ENCODE measurements at regions not wholly inside any gene's neighbourhood (a gene's known extent, or its start where the extent isn't known, plus 50 kb on each side); places are given as distances from the start of the nearest gene placed in this dataset.

DNA sequence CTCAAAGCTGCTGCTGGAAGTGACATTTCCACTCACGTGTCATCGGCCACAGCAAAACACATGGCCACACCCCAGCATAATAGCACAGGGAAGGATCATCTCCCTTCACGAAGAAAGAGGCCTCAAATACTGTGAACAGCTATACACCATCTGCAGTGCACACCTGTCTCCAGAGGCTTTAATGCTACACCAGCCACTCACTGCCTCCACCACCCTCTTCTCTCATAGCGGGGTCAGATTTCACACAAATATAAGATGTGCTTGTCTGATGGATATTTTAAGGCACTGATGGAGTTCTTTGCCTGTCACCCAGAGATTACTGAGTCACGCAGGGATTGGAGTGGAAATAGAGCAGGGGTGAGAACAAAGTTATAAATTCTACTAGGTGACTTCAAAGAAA lies 374.0 kb downstream of the ZNF516 start:
- no peak for DNase-seq

DNA sequence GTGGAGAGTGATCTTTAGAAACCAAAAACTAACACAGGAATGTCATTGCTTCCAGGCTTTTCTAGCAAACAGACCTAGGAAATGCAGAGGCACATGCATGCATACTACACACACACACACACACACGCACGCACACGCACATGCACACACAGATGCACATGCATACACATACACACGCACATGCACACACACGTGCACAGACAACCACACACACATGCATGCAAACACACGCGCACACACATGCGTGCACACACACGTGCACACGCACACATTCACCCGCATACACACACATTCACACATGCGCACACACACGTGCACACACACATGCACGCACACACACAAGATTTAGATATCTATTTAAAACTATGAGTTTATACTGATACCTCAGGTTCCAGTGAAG lies 379.5 kb downstream of the ZNF516 start:
- no peak for DNase-seq

DNA sequence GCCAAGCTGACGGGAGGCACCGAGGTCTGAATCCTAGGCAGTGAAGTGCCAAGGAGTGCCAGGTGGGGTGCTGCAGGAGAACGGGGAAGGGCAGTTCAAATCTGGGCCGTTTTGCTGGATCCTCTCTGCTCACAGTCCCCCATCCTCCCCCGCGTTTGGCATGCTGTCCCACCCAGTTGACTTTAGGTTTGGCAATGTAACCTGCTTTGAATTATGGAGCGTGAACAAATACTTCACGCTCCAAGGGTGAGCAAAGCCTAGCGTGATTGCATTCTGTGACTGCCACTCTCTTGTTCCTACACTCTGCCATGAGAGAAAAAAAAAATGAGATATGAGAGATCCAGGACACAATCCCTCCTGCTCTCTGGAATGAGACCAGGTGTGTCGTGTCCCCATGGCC lies 381.9 kb downstream of the ZNF516 start:
- no peak for DNase-seq

DNA sequence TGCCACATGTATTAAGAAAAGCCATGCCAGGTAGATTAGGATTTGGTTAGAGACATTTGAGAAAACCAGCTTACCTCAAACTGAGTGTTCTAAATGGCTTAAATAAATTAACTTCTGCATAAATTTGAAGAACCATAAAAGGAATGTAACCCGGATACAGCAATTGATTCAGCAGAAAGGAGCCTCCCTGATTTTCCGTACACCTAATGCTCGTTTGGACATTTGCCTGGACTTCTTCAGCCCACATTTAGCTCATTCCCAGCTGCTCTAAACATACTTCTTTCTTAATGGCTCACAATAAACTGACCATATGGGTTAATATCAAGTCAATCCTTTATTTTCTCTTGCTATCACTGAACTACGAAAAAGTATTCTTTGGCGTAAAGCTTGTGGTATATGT lies 392.4 kb downstream of the ZNF516 start:
- DNase-seq, result peak; percentile 34

DNA sequence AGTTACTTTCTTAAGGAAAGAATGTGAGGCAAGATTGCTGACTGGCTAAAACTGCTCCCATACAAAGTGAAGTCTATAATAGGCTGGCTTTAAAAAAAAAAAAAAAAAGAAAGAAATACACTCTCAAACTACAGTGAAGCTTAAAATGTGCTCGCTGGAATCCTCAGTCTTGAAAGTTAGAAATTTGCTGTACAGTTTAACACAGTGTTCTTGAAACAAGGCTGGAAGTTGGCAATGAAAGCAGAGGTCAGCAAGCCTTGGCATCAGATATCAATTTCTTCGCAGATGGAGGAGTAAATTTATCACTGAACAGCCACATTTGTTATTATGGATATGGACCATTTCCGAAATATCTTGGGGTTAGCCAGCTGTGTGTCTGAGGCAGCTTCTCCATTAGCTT lies 392.9 kb downstream of the ZNF516 start:
- DNase-seq, result no peak

DNA sequence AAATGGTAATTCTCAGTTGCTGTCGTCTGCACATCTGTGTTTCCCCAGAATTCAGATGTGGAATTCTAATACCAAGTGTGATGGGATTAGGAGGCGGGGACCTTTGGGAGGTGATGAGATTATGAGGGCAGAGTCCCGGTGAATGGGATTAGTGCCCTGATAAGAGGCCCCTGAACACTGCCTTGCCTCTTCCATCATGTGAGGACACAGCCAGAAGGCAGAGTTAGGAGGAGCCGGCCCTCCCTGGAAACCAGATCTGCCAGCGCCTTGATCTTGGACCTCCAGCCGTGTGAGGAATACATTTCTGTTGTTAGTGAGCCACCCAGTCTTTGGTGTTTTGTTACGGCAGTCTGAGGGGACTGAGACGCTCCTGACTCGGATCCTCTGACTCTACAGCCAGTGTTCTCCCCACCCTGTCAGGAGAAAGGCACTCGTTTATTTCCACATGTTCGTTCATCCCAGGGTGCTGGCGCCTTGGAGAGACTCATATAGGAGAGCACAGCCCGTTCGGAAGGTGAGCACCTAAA lies 395.0 kb downstream of the ZNF516 start:
- no peak for DNase-seq

DNA sequence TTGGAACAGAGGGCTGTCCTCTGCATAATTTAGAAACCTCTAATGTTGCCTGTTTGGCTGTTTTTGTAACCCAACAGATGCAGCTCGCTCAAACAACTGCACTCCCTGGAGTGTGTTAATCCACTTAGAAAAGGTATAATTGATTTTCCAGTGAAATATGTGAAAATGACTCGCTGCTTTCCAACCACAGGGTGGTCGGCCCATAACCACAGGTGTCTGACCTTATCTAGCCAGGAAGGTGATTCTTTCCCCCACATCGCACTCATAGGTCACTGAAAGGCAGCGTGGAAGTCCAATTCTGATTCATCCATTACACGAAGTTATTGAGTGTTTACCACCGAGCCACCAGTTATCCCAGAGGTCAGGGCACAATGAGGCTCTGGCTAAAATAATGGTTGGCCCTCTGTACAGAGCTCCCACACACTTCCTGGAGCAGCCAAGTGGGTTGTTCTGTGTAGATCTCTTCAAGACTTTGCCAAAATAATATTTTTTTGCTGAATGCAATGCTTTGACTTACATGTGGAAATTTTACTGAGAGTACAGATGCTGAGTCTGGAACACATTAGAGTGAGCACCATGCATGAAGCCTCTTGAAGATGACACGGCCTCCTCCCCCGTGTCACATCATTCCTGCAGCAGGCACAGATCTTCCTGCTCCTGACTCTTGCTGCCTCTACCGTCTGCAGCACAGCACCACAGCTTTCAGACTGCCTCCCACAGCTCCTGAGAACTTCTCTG lies 396.2 kb downstream of the ZNF516 start:
- DNase-seq, result peak; percentile 90

DNA sequence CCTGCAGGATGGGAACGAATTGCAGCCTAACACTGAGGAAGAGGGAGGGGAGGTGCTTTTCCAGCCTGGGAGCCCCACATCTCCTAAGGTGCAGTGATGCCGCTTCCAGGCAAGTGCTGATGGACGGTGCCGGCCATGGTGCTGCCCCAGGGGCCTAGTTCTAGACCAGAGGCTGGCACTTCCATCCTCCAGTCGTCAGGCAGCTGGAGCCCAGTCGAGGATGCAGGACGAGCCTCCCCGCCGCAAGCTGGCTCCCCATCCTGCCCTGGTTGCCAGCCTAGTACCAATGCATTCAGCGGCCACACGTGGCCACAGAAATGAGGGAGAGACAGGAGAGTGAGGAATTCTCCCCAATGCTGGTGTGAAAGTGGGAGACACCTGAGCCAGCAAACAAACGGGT lies 413.5 kb downstream of the ZNF516 start:
- no peak for DNase-seq

DNA sequence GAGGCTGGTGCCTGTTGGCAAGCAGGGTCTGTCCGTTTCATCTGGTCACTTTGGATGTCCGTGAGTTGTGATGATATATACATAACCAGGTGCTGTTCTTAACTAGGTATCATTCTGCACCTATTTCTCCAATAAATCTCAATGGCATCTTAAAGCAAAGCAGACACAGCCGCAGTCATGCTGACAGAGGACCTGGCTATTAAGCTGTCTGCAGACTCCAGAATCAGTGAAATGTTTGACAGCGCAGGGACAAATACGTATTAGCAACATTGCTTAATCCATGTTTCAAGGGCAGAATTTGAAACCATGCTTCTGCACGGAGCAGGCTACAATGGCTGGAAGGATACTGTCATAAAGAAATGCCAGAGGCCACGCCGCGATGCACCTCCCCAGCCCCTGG lies 414.6 kb downstream of the ZNF516 start:
- no peak for DNase-seq

DNA sequence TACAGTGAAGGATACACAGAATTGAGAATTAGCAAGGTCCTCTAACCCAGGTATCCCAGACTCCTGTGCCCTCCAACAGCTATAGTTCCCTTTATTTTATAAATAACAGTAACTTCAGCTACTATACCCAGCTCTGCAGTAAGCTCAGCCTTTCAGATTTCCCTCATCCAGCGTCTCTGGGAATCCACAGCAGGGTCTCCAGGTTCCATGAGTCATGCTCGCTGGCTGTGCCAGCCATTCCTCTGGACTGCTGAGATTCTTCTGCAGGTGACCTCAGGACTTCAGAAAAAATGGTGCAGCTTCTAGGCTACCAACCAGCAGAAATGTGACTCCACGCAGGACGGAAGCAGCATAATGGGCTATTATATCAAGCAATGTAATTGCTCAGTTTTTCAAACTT lies 419.3 kb downstream of the ZNF516 start:
- DNase-seq, result no peak

DNA sequence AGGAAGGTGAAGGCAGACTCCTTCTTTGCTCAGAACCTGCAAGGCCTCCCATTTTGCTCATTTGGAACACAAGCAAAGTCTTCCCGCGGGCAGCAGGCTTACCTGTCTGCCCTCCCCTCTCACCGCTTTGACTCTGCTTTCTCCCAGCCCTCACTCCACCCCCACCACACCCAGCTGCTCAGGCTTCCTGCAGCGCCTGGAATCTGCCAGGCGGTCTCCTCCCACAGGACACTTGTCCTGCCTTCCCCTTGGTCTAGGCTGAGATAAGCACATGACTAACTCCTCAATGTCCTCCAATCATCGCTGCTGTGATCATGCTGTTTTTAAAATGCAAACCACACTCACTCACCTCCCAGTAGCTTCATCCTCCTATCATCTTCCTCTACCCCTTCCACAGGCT lies 430.0 kb downstream of the ZNF516 start:
- DNase-seq, result no peak

DNA sequence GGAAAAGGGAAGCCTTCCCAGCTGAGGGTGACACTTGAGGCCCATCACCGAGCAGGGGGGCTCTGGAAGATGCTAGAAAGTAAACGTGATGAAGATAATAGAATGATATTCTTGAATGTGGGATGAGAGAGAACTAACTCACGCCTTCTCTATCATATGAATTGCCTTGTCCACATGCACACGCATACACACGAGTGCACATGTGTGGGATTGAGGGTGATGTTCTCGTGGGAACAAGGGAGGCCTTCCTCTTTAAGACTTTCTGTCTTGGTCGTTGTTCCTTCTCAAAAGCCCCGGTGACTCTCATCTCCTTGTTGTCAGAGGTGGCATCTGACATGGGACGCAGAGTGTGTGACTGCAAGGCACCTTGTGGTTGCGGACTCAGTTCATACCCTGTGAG lies 436.9 kb downstream of the ZNF516 start:
- no peak for DNase-seq

DNA sequence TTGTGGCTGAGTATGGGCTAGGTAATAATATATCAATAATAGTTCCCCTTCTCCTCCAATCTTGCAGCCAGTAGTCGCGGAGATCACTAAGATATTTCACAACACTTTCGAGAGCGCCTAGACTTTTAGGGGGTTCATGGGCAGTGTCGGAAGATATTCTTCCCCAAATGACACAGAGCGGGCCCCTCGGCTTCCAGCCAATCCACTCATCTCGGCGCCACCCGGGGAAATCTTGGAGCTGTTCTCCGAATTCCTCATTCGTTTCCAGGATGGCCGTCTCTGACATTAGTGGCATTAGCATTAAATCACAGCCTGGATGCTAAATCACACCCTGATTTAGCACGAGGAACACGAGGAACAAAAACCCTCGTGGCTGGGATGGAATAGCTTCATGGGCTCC lies 437.7 kb downstream of the ZNF516 start:
- DNase-seq, result no peak

DNA sequence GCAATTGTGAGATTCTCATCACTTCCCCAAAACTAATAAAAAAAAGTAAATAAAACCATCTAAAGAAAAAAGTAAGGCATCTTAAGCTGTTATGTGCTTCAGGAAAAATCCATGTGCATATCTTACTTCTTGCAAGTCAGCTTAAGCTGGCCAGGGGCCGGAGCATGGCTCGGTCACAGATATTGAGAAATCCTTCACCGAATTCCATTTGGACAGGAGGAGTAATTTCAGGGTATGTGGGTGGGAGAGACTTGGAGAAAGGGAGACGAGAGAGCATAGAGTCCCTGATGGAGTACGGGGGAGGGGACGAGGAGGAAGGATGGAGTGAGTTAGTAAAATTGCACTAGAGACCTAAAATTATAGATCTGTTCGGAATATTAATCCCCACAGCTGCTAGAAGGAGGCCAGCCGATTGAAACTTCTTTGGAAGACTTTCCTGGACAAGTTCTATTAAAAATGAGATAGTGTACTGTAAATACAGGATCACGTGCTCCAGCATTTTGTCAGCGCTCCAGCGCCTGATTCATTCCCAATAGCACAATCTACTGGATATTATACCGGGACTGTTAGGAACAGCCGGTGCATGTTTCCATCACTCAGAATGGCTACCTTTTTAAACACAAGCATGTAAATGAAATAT lies 438.5 kb downstream of the ZNF516 start:
- DNase-seq, result peak; percentile 66

DNA sequence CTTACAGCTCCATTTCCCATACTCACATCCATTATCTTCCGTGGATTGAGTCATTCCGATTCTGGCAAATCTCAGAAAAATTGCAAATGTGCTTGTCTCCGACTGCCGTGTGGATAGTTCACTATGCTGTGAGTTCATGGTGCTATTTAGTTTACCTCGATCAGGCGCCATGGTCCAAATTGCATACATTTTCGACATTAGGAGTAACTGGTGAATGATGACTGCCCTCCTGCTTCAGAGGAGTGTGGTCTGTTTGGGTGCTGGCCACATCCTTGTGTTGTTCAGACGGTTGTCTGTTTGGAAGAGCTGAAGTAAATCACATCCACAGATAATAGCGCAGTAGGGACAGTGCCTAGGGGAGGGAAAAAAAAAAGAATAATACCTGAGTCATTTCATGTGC lies 439.5 kb downstream of the ZNF516 start:
- DNase-seq, result no peak

DNA sequence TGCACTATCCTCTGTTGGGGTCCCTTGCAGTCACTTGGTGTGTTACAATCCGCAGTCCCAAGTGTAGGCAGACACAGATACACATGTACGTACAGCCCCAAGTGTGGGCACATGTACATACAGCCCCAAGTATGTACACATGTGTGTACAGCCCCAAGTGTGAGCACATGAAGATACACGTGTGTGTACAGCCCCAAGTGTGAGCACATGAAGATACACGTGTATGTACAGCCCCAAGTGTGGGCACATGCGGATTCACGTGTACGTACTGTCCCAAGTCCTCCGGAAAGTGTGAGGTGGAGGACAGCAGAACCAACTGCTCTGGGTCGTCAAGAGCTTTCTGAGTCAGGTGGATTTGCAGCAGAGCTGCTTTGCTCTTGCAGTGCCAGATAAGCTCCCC lies 440.0 kb downstream of the ZNF516 start:
- no peak for DNase-seq

DNA sequence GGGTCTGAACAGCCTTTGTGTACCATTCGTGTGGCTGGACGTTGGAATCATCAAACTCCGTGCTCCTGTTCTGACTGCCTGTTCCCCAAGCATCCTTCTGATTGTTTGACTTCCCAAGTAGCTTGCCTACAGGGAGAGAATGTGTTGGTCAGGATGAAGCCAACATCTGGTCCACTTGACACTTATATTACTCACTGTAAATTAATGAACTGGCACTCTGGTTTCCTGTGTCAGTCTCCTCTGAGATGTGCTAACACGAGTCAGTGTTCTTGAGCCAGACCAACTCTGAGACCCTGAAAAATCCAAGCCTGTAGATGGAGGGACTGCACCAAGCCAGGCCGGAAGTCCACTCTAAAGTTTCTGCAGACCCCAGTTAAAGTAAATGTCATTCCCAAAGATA lies 440.9 kb downstream of the ZNF516 start:
- DNase-seq, result no peak

DNA sequence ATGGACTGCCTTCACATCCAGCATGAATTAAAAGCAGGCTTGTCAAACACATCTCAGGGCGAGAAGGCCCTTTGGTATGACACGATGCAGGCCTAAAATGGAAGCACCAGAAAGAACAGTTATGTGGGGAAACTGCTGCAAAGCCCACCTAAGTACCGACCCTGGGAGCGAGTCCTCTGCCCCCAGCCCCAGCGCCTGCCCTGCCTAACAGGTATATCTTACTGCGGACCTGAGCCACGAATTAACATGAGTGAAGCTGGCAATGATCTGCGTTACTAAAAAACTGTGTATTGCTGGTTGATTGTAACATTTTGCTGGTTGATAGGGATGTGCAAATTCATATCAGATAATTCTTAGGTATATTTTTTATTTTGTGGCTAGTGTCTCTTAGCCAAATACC lies 441.5 kb downstream of the ZNF516 start:
- no peak for DNase-seq

DNA sequence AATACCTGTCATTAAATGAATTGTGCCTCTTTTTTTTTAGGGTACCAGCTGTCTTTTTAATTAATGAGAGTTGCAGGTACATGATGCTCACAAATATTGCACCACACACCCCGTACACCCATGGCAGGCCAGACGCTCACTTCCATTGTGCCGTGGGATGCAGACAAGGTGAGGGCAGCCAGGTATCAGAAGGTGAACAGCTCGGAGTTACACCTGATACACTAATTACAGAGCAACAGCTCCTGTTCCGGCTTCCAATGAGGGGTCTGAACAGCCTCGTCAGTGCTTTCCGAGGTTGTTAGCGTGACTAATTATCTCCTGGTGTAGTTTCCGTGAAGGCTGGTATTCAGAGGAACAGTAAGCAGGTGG lies 442.8 kb downstream of the ZNF516 start:
- DNase-seq, result no peak

DNA sequence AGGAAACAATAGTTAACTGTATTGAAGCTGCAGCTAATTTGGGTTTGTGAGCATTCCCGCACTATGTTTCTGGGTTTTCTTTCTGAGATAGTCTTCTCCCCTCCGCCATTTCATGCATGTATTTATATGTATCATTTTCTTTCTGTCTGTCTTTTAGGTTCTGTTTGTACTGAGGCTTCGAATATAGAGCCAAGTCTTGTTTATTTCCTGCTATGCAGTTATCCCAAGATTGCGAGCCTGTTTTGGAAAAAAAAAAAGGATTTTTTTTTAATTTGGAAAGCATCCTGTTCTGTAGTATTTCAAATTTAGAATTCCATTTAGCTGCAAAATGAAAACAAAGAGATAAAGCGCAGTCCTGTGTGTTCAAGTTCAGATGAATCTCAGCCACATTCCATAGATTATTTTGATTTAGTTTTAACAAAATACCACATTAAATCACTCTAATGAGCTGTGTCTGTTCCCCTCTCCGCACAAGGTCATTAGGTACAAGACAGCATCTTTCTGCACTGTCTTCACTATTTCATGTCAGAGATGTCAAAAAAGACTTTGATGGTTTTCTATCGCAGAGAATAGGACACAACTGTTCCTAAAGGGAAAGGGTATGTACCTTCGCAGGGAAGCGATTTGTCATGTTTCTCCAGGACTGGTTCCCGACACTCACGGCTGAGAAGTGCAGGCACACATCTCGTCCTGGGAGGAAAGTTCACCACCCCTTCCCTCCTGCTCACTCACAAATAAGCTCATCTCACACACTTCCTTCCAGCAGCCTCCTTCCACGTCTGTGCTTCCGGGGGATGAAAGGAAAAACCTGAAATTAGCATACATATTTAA lies 443.4 kb downstream of the ZNF516 start:
- DNase-seq, result no peak

DNA sequence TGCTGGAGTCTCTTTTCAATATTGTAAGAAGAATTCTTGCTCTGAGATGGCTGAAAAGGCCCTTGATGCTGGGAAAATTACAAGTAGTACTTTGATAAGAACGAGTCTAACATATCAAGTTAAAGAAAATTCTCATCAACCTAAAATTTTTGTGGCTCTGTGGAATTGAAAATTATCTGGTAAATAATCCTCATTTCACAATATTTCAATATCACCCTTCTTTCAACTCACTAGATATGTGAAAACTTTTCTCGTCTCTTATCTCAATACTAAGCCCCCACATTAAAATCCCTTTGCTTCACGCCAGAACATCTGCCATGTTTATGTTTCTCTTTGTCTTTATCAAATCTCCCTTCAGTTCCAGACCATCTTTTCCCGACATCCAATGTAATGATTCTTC lies 448.8 kb downstream of the ZNF516 start:
- no peak for DNase-seq

DNA sequence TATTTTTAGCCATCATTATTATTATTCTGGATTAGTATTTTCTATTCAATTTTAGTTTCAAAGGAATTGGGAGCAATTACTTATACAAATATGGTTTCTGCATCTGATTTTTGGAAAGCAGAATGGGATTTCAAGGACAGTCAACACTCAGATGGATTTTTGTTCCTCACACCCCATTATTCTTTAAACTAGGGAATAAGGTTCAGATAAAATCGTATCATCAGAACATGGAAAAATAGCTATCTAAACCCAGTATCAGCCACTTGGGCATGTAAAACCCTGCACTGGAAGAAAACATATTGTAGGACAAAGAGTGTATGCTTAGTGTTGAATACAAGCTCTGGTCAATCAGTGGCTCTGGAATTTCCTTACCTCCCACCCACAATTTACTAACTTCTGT lies 452.5 kb downstream of the ZNF516 start:
- DNase-seq, result no peak

DNA sequence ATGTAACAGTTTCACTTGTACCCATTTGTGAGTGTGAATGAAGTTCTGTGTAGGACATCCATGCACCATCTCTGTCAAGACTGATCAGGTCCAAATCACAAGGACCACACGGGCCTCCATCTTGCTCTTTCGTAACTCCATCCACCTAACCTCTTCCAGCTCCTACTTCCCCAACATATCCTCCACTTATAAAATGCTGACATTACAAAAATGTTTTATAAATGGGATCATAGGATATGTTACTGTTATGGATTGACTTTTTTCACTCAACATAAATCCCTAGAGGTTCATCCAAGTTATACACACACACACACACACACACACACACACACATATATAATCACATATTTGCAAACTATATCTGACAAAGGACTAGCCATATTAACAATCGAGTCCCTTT lies 476.8 kb downstream of the ZNF516 start:
- no peak for DNase-seq

Data from skin of body (tissue), 1 donor.